PC-3 (cell line): ENCODE measurements at regions not wholly inside any gene's neighbourhood (a gene's known extent, or its start where the extent isn't known, plus 50 kb on each side); places are given as distances from the start of the nearest gene placed in this dataset.

Experiments used
- ATAC-seq: fragments of 200-7000 bp; cut with Tn5 transposase; 2 replicates; pipeline ENCODE4 v1.9.1; 2020; ENCODE audit warnings: mild to moderate bottlenecking, moderate library complexity
- BruUV-seq: library from RNA; stranded (reverse); fragments of 400-500 nt; replicated peaks from 2 replicates; lab custom pipeline; 2021; lab: Mats Ljungman, UMichigan
- CTCF ChIA-PET: fragments of 300-600 bp; sonication (Branson Sonifier 250); formaldehyde crosslinking; loops from one replicate; lab custom pipeline; 2022; ENCODE audit warnings: antibody characterized with exemption; lab: Charles Lee
- POLR2A ChIA-PET: fragments of 300-600 bp; sonication (Branson Sonifier 250); formaldehyde crosslinking; loops from one replicate; lab custom pipeline; 2022; ENCODE audit warnings: antibody characterized with exemption; ENCODE audit not compliant: unreplicated experiment; lab: Charles Lee
- DNase-seq: peaks from one replicate; pipeline ENCODE4 v3.0.0-alpha.2; 2015
- H2AFZ ChIP-seq: fragments of 300-600 bp; sonication (generic); 2 replicates; pipeline ENCODE4 v1.6.0; 2016; ENCODE audit warnings: antibody characterized with exemption, low read length
- H3F3A ChIP-seq: fragments of 300-600 bp; sonication (generic); one replicate; pipeline ENCODE4 v1.6.0; 2017; ENCODE audit warnings: antibody characterized with exemption, low read length, control low read depth, mild to moderate bottlenecking; ENCODE audit not compliant: unreplicated experiment
- H3K27ac ChIP-seq: fragments of 300-600 bp; sonication (generic); 2 replicates; pipeline ENCODE4 v1.5.1; 2016; ENCODE audit warnings: mild to moderate bottlenecking, low read length
- H3K27me3 ChIP-seq: fragments of 300-600 bp; sonication (generic); 2 replicates; pipeline ENCODE4 v1.6.1; 2016; ENCODE audit warnings: low read length, mixed read lengths
- H3K36me3 ChIP-seq: fragments of 300-600 bp; sonication (generic); 2 replicates; pipeline ENCODE4 v1.6.1; 2016; ENCODE audit warnings: low read depth, mixed run types, low read length, mixed read lengths
- H3K4me1 ChIP-seq: fragments of 300-600 bp; sonication (generic); 2 replicates; pipeline ENCODE4 v1.5.1; 2016; ENCODE audit warnings: low read length; ENCODE audit not compliant: insufficient read depth
- H3K4me2 ChIP-seq: fragments of 300-600 bp; sonication (generic); 2 replicates; pipeline ENCODE4 v1.6.0; 2016; ENCODE audit warnings: low read length
- H3K4me3 ChIP-seq: fragments of 300-600 bp; sonication (generic); 2 replicates; pipeline ENCODE4 v1.5.1; 2016; ENCODE audit warnings: mild to moderate bottlenecking, low read length, mixed read lengths
- H3K79me2 ChIP-seq: fragments of 300-600 bp; sonication (generic); 2 replicates; pipeline ENCODE4 v1.6.1; 2017; ENCODE audit warnings: low read length, mixed read lengths
- H3K9ac ChIP-seq: fragments of 300-600 bp; sonication (generic); 2 replicates; pipeline ENCODE4 v1.6.0; 2016; ENCODE audit warnings: mild to moderate bottlenecking, low read length
- H3K9me2 ChIP-seq: fragments of 300-600 bp; sonication (generic); replicated peaks from 2 replicates; pipeline ENCODE4 v1.6.1; 2016; ENCODE audit warnings: mixed run types, low read length, mixed read lengths
- H3K9me3 ChIP-seq: fragments of 300-600 bp; sonication (generic); 2 replicates; pipeline ENCODE4 v1.6.1; 2016; ENCODE audit warnings: low read length, mixed read lengths
- H4K20me1 ChIP-seq: fragments of 300-600 bp; sonication (generic); 2 replicates; pipeline ENCODE4 v1.6.1; 2016; ENCODE audit warnings: low read length, mixed read lengths
- EZH2 ChIP-seq: fragments of 300-600 bp; sonication (generic); IDR thresholded peaks from one replicate; pipeline ENCODE4 v1.6.1; 2017; ENCODE audit warnings: antibody characterized with exemption, mild to moderate bottlenecking, low read length; ENCODE audit not compliant: unreplicated experiment
- EZH2phosphoT487 ChIP-seq: fragments of 300-600 bp; sonication (generic); IDR thresholded peaks from 2 replicates; pipeline ENCODE4 v1.6.1; 2018; ENCODE audit warnings: mild to moderate bottlenecking, antibody characterized with exemption, low read length, borderline replicate concordance
- intact Hi-C: fragments of 100-400 bp; cut with micrococcal nuclease; formaldehyde crosslinking; loops from 2 replicates; pipeline ENCODE4 v1.9.0; 2023
- TF ChIP-seq, protein P1 (sequence below): fragments of 300-600 bp; sonication (generic); conservative IDR thresholded peaks from 2 replicates; pipeline ENCODE4 v1.5.1; 2017; ENCODE audit warnings: antibody characterized with exemption, low read depth, mild to moderate bottlenecking, low read length

DNA sequence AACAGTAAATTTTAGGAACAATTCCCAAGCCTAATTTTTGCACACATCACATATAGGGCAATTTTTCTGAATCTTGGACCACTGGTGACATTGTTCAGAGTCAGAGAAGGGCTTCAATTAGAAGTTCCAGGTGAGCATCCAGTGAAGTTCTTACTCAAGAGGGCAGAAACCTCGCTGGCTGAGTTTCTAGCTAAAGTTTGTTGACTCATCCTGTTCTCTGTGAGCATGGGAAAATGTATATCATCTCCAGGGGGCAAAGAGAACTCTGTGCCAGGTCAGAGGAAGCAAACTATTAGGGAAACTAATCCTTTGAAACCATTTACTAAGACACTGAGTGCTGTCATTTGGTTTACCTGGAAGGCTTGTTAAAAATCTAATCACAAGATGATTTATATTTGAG lies 695.6 kb upstream of the IGFBP3 start:
- no peaks in the 10 kb centered on the region for H3K4me1 ChIP-seq
- ChIA-PET CTCF (no interaction called here), POLR2A (no interaction called here)
- peak; percentile 16 for DNase-seq
- no peak overlapping the region for H3K9ac ChIP-seq
- H3K4me2 ChIP-seq = no peak overlapping the region
- no peaks in the 10 kb centered on the region for H4K20me1 ChIP-seq
- no peak for ATAC-seq
- no peaks in the 10 kb centered on the region for H3K27me3 ChIP-seq
- no peaks in the 10 kb centered on the region for H3K79me2 ChIP-seq
- no peaks in the 10 kb centered on the region for H3K36me3 ChIP-seq
- BruUV-seq = no TSS peak
- H3K9me2 ChIP-seq = no peaks in the 10 kb centered on the region
- intact Hi-C loops = no loop called here
- H3K9me3 ChIP-seq = no peaks in the 10 kb centered on the region
- TF ChIP-seq EZH2 (no peak), EZH2phosphoT487 (no peak)
- TF ChIP-seq, protein P1, sequence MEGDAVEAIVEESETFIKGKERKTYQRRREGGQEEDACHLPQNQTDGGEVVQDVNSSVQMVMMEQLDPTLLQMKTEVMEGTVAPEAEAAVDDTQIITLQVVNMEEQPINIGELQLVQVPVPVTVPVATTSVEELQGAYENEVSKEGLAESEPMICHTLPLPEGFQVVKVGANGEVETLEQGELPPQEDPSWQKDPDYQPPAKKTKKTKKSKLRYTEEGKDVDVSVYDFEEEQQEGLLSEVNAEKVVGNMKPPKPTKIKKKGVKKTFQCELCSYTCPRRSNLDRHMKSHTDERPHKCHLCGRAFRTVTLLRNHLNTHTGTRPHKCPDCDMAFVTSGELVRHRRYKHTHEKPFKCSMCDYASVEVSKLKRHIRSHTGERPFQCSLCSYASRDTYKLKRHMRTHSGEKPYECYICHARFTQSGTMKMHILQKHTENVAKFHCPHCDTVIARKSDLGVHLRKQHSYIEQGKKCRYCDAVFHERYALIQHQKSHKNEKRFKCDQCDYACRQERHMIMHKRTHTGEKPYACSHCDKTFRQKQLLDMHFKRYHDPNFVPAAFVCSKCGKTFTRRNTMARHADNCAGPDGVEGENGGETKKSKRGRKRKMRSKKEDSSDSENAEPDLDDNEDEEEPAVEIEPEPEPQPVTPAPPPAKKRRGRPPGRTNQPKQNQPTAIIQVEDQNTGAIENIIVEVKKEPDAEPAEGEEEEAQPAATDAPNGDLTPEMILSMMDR = no peak
- H2AFZ ChIP-seq = no peak overlapping the region
- H3F3A ChIP-seq = no peaks in the 10 kb centered on the region
- no peak overlapping the region for H3K4me3 ChIP-seq
- no peak overlapping the region for H3K27ac ChIP-seq

DNA sequence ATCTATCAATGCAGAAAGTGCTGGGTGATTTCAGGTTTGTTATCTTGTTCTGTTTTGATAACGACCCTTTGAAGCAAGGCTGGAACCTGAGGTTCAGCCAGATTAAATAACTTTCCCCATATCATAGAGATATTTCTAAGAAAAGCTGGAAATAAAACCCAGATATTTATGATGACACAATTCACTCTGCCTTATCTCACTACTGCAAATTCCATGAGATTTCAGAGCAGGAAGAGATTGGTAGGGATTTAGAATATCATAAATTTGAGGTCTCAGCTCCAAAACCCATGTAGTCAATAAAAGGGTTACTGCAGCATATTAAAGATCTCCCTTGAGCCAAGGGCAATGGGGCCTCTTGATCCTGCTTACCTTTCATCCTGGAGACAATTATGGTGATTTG lies 692.5 kb upstream of the IGFBP3 start:
- DNase-seq (no peak), ATAC-seq (no peak)
- POLR2A ChIA-PET = no interaction called here
- H3K27me3 ChIP-seq = no peaks in the 10 kb centered on the region
- H3F3A ChIP-seq = no peaks in the 10 kb centered on the region
- BruUV-seq = no TSS peak
- H3K4me1 ChIP-seq = no peaks in the 10 kb centered on the region
- no peaks in the 10 kb centered on the region for H4K20me1 ChIP-seq
- H3K27ac ChIP-seq = no peak overlapping the region
- TF ChIP-seq EZH2 = no peak
- TF ChIP-seq, protein P1 = no peak
- no peak for TF ChIP-seq EZH2phosphoT487
- H3K9me3 ChIP-seq = no peaks in the 10 kb centered on the region
- no peaks in the 10 kb centered on the region for H3K36me3 ChIP-seq
- H2AFZ ChIP-seq = no peak overlapping the region
- no peaks in the 10 kb centered on the region for H3K9me2 ChIP-seq
- H3K79me2 ChIP-seq = no peaks in the 10 kb centered on the region
- no peak overlapping the region for H3K4me3 ChIP-seq
- H3K4me2 ChIP-seq = no peak overlapping the region
- intact Hi-C loops = no loop called here
- H3K9ac ChIP-seq = no peak overlapping the region
- CTCF ChIA-PET = no interaction called here

DNA sequence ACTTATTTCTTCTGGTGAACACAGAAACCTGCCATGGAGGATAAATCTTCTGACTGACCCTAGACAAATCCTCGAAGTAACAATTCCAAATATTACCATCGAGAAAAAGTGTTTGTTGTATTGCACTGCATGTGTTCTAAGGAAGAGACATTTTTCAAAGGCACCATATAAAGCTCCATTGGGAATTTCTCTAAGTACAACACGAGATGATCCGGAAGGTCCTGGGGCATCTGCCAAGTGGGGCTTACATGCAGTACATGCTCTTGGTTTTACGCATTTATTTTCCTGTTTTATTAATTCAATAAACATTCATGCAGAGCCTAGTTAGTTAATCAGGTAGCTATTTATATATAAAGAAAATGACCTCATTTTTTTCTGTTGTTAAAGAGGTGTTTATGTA lies 692.0 kb upstream of the IGFBP3 start:
- Histone ChIP-seq H3K27me3 (no peaks in the 10 kb centered on the region), H3K4me1 (no peaks in the 10 kb centered on the region), H3K27ac (no peak overlapping the region), H3K9me2 (no peaks in the 10 kb centered on the region), H3K79me2 (no peaks in the 10 kb centered on the region), H3K36me3 (no peaks in the 10 kb centered on the region), H3F3A (no peaks in the 10 kb centered on the region), H3K9ac (no peak overlapping the region), H2AFZ (no peak overlapping the region), H3K9me3 (no peaks in the 10 kb centered on the region), H3K4me3 (no peak overlapping the region), H4K20me1 (no peaks in the 10 kb centered on the region), H3K4me2 (no peak overlapping the region)
- ATAC-seq = no peak
- no peak for DNase-seq
- no TSS peak for BruUV-seq
- intact Hi-C loops = no loop called here
- POLR2A ChIA-PET = no interaction called here
- TF ChIP-seq EZH2phosphoT487 (no peak), EZH2 (no peak)
- TF ChIP-seq, protein P1 = no peak
- CTCF ChIA-PET = no interaction called here
